ENCODE measurements at regions not wholly inside any gene's neighbourhood (a gene's known extent, or its start where the extent isn't known, plus 50 kb on each side); places are given as distances from the start of the nearest gene placed in this dataset.

DNA sequence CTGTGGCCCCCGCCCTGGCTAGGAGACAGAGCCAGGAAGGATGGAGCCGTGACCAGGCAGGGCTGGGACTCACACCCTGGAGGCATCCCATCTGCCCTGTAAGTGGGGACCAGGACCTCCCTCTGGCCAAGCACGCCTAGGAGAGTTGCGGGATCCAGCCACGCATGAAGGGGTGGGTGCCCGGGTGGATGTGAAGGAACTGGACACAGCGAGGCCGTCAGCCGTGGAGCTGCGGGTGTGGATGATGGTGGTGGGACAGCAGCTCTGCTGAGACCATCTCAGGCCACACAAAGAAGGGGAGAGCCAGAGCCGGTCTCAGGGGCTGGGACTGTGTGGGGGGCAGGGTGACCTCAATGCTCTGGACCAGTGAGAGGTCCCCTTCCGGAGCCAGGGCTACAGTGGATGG is 746.4 kb downstream of the BRD1 start:
- DNase-seq (ENCODE audit: low spot score) = no peak

DNA sequence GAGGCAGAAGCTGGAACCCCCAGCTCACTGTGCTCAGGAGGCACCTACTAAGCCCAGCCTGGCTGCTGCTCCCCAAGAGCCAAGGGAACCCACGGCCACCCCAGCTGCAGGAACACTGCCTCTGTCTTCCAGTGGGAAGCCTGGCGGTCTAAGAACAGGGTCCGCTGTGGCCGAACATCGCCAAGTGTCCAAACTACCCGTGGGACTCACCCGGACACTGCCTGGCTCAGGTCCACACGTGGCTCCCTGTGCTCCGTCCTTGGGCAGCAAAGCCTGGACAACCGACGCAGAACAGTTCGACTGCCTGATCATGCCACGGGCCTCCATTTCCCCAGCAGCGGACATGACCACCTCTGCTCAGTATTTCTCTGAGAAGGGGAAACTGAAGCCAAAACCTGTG is 747.0 kb downstream of the BRD1 start:
- no peak for DNase-seq (ENCODE audit: low spot score)

DNA sequence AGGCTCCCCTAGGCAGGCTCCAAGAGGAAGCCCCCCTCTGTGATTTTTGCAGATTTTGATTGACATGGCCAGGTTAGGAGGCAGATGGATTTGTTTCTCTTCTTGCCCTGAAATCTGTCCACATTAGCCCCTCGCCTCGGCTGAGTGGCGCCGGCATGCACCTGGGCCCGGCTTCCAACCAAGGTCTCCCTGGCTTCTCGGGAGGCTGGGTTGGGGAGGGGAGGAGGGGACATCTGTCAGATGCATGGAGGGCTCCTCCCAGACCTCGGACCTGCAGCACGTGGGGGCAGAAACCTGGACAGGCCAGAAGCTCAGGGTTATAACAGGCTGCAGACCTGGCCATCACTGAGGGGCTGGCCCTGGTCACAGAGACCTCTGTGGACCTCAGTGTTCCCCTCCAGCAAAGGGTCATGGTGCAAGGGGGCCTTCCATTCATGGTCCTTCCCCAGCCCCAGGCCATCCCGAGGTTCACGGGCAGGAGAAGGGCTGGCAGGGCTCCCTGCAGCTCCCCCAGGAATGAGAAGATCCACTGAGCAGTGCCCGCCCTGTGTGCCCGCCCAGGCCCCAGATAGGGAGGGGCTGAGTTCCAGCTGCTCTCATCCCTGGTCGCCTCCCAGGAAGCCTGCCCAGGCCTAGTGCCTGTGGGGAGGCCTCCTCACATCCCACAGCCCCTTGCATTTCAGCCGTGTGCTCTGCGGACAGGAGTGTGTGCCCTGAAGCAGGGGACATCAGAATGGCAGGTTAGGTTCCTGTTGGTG is 747.8 kb downstream of the BRD1 start:
- no peak for DNase-seq (ENCODE audit: low spot score)

DNA sequence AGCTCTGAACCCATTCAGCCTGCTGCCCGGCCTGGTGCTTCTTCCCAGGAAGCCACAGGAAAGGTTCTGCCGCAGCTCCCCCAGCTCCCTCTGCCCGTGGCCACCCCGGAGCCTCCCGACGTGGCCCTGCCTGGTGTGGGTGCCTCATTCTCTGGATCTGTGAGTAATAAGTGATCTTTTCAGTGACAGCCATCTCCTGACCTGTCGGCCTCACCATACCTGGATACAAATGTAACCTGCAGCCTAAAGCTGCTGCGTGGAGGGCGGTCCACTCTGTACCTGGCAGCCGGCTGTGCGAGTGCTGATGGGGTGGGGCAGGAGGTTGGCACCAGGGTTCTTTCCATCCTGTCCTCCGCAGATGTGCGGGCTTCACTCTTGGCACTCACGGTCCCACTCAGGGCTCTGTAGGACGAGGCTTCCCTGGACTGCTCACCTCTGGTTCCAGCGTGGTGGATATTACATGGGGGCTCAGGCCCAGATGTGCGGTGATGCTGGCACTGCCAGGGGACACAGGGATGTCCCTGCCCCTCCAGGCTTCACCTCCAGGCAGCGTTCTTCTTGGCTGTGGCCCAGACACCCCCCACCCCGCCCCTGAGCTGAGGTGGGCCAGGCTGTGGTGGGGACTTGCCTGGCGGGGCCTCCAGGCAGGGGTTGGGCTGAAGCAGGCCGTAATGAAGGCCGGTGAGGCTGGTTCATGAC is 748.5 kb downstream of the BRD1 start:
- DNase-seq (ENCODE audit: low spot score) = no peak

DNA sequence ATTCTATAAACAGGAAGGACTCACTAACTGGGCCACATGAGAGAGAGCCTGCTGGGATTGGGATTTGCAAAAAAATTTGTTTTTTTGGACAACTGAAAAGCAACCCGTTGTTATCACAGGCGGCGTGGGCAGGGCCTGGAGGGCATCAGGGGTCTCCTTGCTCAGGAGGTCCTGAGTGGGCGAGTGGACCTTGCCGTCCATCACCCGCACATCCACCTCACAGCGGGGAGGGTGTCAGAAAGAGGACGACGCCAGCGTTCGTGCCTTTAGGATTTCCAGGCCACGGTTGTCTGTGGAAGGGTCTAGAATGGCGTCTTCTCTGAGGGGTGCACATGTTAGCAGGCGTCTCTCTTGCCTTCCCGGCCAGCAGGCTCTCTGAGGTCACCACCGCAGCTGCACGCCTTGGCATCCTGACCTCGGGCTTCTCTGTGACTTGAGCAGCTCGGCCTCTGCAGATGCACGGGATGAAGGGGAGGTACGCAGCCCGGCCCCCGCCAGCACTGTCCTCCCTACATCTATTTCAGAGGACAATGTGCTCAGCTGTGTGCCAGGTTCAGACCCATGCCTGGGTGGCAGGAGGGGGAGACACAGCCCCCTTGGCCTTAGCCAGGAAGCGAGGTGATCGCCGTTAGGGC is 749.5 kb downstream of the BRD1 start:
- DNase-seq (ENCODE audit: low spot score) = no peak

DNA sequence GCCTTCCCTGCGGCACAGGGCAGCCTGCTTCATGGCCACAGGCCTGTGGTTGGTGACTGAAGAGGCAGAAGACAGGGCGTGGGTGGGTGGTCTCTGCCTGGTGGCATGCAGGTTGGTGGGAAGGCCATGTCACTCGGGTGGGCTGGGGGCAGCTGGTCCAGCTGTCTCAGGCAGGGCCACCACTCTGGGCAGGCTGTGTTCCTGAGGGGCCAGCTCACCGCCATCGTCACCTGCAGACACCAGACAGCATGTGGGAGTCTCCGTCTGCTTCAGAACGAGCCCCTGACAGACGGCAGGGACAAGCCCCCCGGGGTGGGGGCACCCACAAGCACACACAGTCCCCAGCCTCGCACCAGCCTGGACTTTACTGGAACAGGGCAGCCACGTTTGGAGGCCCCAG is 750.1 kb downstream of the BRD1 start:
- DNase-seq (ENCODE audit: low spot score) = no peak

DNA sequence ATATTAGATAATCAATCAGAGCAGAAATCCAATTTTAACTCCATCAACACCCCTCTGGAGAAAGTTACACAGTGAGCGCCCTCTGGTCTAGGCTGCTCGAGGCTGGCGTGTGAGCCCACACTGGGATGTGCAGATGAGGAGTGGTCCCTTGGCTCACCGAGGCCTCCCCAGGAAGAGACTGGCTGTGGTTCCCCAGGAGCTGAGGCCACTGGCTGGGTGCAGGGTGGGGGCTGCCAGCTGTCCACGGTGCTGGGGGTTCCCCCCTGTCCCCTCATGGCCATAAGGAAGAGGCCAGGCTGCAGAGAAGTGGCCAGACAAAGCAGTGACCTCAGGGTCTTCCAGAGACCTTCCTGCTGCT is 750.7 kb downstream of the BRD1 start:
- no peak for DNase-seq (ENCODE audit: low spot score)

DNA sequence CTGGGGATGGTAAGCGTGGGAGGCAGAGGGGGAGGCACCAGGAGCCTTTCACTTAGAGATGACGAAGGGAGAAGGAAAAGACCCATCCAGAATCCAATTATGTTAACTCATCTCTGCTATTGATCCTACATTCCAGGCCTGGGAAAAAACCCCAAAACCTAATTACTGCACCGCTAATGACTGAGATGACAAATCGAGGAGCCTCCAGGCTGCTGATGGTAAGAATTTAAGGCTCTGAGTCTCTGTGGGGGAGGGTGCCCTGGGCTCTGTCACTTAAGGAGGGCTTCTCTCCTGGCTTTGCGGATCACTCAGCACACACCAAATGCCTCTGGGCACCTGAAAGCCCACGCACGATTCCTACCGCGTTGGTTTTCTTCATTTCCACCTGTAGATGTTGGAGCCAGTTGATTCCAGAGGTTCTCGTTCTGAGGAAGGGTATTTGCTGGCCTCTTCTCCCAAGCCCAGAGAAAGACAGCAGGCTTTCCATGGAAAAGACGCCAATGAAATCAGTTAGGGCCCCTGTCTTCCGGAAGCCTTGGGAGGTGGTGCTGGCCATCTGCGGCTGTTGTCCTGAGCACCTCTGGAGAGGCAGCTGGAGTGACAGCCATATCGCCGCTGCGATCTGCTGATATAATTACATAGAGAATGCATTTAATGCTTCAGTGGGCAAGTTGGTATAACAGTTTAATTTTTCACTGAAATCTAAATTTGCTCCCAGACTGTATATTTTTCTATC is 751.2 kb downstream of the BRD1 start:
- DNase-seq (ENCODE audit: low spot score) = no peak

DNA sequence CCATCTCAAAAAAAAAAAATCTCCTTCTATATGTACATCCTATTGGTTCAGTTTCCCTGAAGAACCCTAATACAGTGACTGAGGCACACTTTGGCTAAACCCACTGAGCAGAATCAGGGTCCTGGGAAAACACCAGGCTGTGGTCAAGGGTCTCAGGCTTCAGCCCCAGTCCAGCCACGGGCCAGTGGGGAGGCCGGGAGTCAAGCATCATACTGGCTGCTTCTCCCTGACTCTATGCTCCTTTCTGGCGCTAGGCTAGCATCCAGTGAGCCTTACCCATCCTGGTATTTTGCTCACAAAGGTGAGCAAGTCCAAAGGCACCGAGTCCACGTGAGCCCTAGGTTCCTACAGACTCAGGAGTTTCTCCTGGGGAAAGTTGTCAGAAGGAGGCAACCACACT is 752.5 kb downstream of the BRD1 start:
- no peak for DNase-seq (ENCODE audit: low spot score)

DNA sequence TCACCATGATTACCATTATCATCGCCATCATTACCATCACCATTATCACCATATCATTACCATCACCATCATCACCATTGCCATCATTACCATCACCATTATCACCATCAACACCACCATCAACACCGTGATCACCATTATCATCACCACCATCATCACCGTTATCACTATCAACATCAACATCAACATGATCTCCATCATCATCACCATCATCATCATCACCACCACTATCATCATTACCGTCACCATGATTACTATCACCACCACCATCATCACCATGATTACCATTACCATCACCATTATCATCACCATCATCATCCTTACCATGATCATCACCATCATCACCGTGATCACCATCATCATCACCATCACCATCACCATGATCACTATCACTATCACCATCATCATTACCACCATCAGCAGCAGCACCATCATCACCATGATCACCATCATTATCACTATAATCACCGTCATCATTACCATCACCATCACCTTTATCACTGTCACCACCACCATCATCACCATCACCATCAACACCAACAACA is 753.7 kb downstream of the BRD1 start:
- DNase-seq (ENCODE audit: low spot score) = no peak

DNA sequence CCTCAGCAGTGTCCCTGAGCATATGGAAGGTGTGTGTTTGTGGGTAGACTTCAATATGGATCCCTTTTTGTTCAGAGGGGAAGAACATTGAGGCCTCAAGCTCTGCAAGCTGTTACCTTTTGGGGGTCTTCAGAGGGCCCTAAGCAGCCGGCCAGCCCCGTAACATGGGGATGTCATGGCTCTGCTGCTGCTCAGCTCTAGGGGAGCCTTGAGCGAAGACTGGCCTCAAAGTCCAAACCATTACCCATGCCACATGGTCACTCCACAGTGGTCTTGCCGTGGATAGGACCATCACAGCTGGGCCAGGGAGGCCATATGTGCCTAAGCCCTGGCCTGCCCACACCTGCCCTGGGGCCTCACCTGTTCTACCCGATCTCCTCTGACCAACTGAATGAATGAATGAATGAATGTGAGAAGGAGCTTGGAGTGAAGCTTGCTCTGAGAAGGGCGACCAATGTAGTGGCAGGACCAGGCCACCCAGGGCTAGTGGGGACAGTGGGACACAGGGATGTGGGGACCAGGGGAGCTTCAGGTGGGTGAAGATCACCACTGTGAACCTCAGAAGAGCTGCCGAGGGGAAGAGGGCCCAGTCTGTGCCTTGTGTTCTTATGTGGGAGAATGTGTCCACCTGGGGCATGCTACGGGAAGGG is 754.6 kb downstream of the BRD1 start:
- DNase-seq (ENCODE audit: low spot score) = no peak

DNA sequence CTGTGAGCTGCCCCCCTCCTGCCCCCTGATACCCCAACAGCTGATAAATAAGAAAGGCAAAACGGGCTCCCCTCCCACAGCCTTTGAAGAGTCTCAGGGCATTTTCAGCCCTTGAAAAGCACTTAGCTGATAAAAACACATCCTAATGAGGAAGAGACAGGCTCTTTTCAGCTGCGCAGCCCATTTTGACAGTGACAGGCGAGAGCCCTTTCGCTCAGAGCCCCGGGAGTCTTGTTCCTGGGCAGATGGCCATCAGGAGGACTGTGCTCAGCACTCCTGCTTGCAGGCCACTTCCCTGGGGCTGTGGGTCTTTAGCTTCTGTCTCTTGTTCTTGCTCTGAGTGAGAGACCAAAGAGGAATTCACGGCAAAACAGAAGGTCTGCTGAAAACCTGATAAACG is 757.2 kb downstream of the BRD1 start:
- no peak for DNase-seq (ENCODE audit: low spot score)

DNA sequence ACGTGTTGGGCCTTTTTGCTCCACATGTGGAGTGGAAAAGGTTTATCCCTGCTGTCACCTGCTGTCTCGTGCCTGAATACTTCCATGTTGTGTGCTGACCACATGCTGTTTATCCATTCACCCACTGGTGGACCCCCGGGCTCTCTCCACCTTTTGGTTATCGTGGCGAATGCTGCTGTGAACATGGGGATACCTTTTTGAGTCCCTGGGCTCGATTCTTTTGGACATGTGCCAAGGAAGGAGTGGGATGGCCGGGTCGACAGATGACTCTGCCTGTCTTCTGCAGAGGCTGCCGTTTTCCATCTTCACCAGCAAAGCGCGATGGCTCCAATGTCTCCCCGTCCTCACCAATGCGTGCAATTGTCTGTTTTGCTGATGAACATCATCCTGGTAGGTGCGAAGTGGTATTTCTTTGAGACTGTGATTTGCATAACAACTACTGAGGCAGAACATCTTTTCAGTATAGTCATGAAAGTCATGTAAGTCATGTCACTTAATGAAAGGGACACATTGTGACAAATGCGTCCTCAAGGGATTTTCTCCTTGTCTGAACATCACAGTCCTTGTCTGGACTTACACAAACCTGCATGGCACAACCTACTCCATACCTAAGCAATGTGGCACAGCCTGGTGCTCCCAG is 758.7 kb downstream of the BRD1 start:
- DNase-seq (ENCODE audit: low spot score) = no peak

DNA sequence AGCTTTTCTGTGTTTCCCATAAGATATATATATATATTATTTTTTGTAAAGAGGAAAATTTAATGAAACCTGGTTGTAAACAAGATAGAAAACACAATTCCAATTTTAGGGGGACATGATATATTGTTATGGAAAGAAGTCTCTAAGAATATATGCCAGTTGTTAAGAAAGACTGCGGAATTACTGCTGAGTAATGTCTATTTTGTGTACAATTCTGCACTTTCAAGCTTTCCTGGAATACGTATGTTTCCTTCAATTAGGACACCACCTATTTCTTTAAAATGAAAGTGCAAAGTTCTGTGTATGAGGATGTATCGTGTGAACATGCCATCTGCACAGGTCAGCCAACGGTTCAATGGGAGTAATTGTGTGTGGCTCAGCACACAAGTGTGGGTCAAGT is 760.2 kb downstream of the BRD1 start:
- no peak for DNase-seq (ENCODE audit: low spot score)

DNA sequence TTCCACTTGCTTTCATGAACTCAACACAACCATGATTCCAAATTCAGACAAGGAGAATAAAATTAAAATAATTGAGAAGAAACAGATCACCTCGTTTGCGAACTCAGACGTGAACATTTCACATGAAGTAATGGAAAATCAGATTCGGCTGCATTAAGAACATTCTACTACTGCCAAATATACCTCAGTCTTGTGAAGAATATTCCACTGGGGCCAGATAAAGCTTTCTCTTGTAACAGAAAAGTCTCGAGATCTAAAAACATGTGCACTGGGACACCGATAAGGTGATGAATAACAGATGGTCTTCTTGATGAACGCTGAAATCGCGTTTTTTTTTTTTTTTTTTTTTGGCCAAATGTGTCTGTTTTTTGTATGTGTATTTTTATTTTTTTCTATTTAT is 761.1 kb downstream of the BRD1 start:
- DNase-seq (ENCODE audit: low spot score) = no peak

DNA sequence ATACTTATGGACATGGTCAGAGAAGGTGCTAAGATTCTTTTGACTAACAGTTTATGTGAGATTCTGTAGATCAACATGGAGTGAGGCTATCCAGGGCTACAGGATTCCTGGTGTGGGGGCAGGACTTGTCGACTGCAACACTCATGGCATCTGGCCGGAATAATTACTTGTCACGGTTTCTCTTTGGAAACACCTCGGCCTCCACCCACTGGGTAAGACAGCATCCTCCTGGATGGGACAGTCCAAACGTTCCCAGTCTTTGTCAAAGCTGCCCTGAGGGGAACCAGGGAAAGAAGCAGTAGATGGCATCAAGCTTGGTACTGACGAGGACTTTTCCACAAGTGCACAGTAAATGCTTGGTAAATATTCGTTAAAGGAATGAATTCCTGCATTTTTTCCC is 762.8 kb downstream of the BRD1 start:
- DNase-seq (ENCODE audit: low spot score) = no peak

DNA sequence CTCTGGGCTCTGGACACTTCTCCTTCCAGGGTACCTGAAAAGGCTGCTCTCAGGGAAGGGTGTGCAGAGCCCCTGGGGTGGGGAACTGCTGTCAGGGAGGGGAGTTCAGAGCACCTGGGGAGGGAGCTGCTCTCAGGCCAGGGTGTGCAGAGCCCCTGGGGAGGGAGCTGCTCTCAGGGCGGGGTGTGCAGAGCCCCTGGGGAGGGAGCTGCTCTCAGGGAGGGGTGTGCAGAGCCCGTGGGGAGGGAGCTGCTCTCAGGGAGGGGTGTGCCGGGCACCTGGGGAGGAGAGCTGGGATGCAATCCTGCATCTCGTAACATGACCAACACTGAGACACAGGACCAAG is 764.2 kb downstream of the BRD1 start:
- no peak for DNase-seq (ENCODE audit: low spot score)

DNA sequence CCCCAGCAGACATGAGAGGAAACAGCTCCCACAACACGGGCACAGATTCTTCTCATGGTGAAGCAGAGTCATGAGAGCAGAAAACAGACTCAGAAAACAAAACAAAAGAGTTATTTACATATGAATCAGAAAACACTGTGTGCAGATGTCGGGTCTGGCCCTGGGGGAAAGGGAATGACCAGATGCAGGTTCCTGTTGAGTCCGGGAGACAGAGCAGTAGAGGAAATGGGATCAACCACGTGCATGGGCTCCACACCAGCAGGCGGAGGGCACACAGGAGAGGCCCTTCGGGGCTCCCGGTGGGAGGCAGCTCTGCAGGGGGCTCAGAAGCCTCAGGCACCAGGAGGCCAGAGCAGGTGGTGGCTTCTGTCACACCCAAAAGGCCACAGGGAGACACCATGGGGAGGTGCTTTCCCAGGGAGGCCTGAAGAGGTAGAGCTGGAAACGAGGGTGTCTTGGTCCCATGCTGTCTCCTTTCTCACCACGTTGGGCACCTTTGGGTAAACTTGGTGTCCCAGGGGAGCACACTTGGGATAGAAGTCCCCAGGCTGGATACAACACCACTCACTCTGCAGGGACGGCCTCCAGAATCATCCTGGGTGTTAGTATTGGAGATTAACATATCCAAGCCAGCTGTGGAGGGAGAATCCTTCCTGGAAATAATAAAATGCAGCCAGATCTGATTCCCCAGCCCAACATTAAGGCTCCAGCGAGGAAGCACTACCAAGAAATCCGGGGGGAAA is 764.7 kb downstream of the BRD1 start:
- no peak for DNase-seq (ENCODE audit: low spot score)

DNA sequence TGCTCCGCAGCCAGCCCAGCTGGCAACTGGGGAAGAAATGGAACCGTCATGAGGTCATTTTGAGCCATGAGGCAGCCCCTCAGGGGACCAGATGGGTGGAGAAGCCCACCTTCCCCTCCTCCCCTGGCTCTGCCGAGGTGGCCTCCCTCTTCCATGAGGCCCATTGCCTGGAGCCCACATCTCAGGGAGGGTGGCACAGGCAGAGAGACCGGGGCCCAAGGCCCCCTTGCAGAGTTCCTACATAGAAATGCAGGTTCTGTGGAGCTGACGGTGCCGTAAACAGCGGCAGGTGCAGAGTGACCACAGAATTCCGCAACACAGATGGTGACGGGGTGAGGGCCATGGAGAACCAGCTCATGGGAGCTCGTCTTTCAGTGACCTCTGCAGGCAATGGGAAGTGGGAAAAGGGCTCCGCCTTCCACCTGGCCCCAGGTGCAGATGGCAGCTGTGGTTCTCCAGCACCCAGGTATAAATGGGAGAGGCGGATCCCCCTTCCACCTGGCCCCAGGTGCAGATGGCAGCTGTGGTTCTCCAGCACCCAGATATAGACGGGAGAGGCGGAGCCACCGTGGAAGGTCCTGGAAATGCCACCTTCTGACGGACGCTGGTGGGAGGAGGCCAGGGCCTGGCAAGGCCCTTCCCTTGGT is 765.4 kb downstream of the BRD1 start:
- no peak for DNase-seq (ENCODE audit: low spot score)

DNA sequence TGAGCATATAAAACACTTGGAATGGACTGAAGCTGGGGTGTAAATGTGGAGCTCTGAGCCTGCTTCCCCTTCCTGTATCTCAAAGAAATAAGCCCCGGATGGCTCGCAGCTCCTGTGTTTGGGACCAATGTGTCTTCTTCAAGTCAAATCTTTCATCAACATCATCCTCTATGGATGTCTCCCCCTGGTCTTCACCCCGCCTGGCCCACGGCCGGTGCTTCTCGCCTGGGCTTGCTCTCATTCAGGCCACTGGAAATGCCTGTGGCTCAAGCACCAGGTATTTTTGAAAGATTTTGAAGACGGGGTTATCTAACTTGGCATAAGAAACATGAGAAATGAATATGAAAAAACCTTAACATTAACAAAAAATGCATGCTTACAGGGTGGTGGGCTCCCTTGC is 769.8 kb downstream of the BRD1 start:
- no peak for DNase-seq (ENCODE audit: low spot score)

Data from H4 (cell line).